ENCODE measurements at regions not wholly inside any gene's neighbourhood (a gene's known extent, or its start where the extent isn't known, plus 50 kb on each side); places are given as distances from the start of the nearest gene placed in this dataset.

DNA sequence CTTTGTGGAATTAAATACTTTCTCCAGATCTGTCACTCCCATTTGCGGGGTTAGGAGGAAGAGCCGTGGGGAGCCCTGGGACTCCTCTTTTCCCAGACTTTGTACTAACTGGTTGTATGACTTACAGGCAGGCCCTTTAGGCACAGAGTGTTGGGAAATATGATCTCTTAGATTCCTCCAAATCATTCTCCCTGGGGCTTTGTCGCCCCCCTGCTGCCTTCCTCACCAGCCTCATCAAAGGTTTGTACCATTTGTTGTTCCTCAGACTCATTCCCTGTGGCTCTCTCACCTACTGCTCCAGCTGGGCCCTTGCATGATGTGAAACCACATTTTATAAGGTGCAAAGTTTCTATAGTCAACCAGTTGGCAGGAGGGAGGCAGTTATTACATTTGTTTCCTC is 56.4 kb downstream of the CRYGS start:
- Mint-ChIP-seq H3K4me1 (ENCODE audit: low read depth, unreplicated experiment) (peaks cover 13% of the 10 kb centered on the region), H3K9me3 (ENCODE audit: unreplicated experiment) (no peaks in the 10 kb centered on the region), H3K36me3 (ENCODE audit: insufficient read depth, unreplicated experiment) (no peaks in the 10 kb centered on the region), H3K27me3 (ENCODE audit: insufficient read depth, unreplicated experiment) (no peaks in the 10 kb centered on the region), H3K4me3 (ENCODE audit: unreplicated experiment) (no peak overlapping the region), H3K27ac (ENCODE audit: unreplicated experiment) (no peak overlapping the region)
- H3K4me1 ChIP-seq = 0 out of 2 replicates have a peak, but pooled peaks cover 4% of the 10 kb centered on the region
- ChIA-PET POLR2A (no interaction called here), CTCF (interaction anchor here (0.5 kb wide), 1 partner anchor 52 kb away, joined by 3 read pairs; no protein-coding TSS in a partner anchor)
- no peaks in the 10 kb centered on the region for H3K27me3 ChIP-seq (replicated peaks; ENCODE audit: control insufficient read depth, insufficient read depth, low read length)
- intact Hi-C loops (cut with micrococcal nuclease; ENCODE audit: unreplicated experiment) = loop anchor here (2.0 kb wide), 1 partner anchor 229 kb away; no protein-coding TSS in a partner anchor
- DNase-seq = no peak
- no peak for TF ChIP-seq CTCF (IDR thresholded peaks at IDR 0.05; ENCODE audit: insufficient read depth in 1 of 2, low read depth in 1 of 2, low read length in 1 of 2, severe bottlenecking in 1 of 2, unreplicated experiment in 1 of 2)
- H3K36me3 ChIP-seq (ENCODE audit: control insufficient read depth, insufficient read depth, low read length) = no peaks in the 10 kb centered on the region
- BruUV-seq (replicated peaks) = no TSS peak
- H3K9me3 ChIP-seq = no peaks in the 10 kb centered on the region
- no peak overlapping the region for H3K4me3 ChIP-seq (ENCODE audit: low read depth, low read length)

- Histone ChIP-seq H3K36me3 (ENCODE audit: control insufficient read depth, insufficient read depth, low read length) (no peaks in the 10 kb centered on the region), H3K9me3 (no peaks in the 10 kb centered on the region), H3K4me1 (0 out of 2 replicates have a peak, but pooled peaks cover 4% of the 10 kb centered on the region), H3K27me3 (replicated peaks; ENCODE audit: control insufficient read depth, insufficient read depth, low read length) (no peaks in the 10 kb centered on the region), H3K4me3 (ENCODE audit: low read depth, low read length) (no peak overlapping the region)
- Mint-ChIP-seq H3K27ac (ENCODE audit: unreplicated experiment) (no peak overlapping the region), H3K4me3 (ENCODE audit: unreplicated experiment) (no peak overlapping the region), H3K4me1 (ENCODE audit: low read depth, unreplicated experiment) (peaks cover 13% of the 10 kb centered on the region), H3K9me3 (ENCODE audit: unreplicated experiment) (no peaks in the 10 kb centered on the region), H3K27me3 (ENCODE audit: insufficient read depth, unreplicated experiment) (no peaks in the 10 kb centered on the region), H3K36me3 (ENCODE audit: insufficient read depth, unreplicated experiment) (no peaks in the 10 kb centered on the region)
- no peak for TF ChIP-seq CTCF (IDR thresholded peaks at IDR 0.05; ENCODE audit: insufficient read depth in 1 of 2, low read depth in 1 of 2, low read length in 1 of 2, severe bottlenecking in 1 of 2, unreplicated experiment in 1 of 2)
- ChIA-PET CTCF (no interaction called here), POLR2A (no interaction called here)
- BruUV-seq (replicated peaks) = no TSS peak
- DNase-seq = no peak
- intact Hi-C loops (cut with micrococcal nuclease; ENCODE audit: unreplicated experiment) = loop anchor here (2.0 kb wide), 1 partner anchor 228 kb away; no protein-coding TSS in a partner anchor
Observed at GRCh38 chr3:186487037-186487436, 57.1 kb downstream of the CRYGS start.

- intact Hi-C loops (cut with micrococcal nuclease; ENCODE audit: unreplicated experiment) = no loop called here
- no peaks in the 10 kb centered on the region for H3K36me3 ChIP-seq (ENCODE audit: control insufficient read depth, insufficient read depth, low read length)
- CTCF ChIA-PET = no interaction called here
- DNase-seq = no peak
- BruUV-seq (replicated peaks) = no TSS peak
- no peaks in the 10 kb centered on the region for H3K9me3 ChIP-seq
- TF ChIP-seq CTCF (IDR thresholded peaks at IDR 0.05; ENCODE audit: insufficient read depth in 1 of 2, low read depth in 1 of 2, low read length in 1 of 2, severe bottlenecking in 1 of 2, unreplicated experiment in 1 of 2) = no peak
- no peaks in the 10 kb centered on the region for H3K9me3 Mint-ChIP-seq (ENCODE audit: unreplicated experiment)
- H3K4me1 ChIP-seq = 0 out of 2 replicates have a peak, but pooled peaks cover 4% of the 10 kb centered on the region
- H3K36me3 Mint-ChIP-seq (ENCODE audit: insufficient read depth, unreplicated experiment) = no peaks in the 10 kb centered on the region
- no peaks in the 10 kb centered on the region for H3K27me3 Mint-ChIP-seq (ENCODE audit: insufficient read depth, unreplicated experiment)
- no peaks in the 10 kb centered on the region for H3K27me3 ChIP-seq (replicated peaks; ENCODE audit: control insufficient read depth, insufficient read depth, low read length)
- H3K27ac Mint-ChIP-seq (ENCODE audit: unreplicated experiment) = no peak overlapping the region
- no peak overlapping the region for H3K4me3 ChIP-seq (ENCODE audit: low read depth, low read length)
- H3K4me3 Mint-ChIP-seq (ENCODE audit: unreplicated experiment) = no peak overlapping the region
- H3K4me1 Mint-ChIP-seq (ENCODE audit: low read depth, unreplicated experiment) = peaks cover 14% of the 10 kb centered on the region
- POLR2A ChIA-PET = no interaction called here
Observed at GRCh38 chr3:186483611-186484340, 60.4 kb downstream of the CRYGS start.

All from Caco-2 (cell line).